ENCODE measurements at regions not wholly inside any gene's neighbourhood (a gene's known extent, or its start where the extent isn't known, plus 50 kb on each side); places are given as distances from the start of the nearest gene placed in this dataset.
"Not testable (repeated sequence)": the region's sequence is repeated elsewhere in the genome, so short reads cannot be mapped to it uniquely, and the experiment has no call there.

DNA sequence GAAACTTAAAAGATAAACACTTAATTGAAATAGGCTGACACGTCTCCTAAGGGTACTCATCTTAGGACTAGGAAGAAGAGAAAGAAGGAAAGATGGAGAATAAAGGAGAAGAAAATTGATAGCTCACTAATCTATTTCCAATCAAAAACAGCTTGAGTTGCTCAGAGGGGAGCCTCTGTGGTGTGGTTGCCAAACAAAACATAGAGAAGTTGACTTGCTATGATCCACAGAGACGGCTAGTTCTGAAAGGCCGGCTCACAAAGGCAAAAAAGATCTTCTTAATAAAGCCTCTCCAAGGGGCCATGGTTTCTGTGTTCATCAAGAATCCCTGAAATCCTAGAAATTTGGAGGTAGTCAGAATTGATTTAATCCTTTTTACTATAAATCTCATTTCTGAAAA is 644.1 kb downstream of the LMO4 start:
- no peak for DNase-seq

GRCh38 chr1:87973896-87974295 is 645.2 kb downstream of the LMO4 start:
- no peak for DNase-seq

DNA sequence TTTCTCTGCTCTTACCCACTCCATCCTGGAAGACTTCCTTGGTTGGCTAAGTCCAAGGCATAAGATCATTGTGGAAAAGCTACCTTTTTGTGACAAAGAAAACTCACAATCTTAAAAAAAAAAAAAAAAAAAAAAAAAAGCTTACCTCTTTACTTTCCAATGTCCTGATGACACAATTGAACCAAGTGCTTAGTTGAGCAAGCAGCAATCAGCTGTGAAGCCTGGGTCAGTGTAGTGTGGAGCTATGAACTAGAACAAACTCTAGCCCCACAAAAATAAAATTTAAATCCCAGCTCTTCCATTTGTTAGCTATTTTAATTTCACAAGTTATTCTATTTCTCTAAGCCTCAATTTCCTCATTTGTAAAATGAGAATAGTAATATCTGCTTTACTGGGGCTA is 647.6 kb downstream of the LMO4 start:
- DNase-seq = no peak

DNA sequence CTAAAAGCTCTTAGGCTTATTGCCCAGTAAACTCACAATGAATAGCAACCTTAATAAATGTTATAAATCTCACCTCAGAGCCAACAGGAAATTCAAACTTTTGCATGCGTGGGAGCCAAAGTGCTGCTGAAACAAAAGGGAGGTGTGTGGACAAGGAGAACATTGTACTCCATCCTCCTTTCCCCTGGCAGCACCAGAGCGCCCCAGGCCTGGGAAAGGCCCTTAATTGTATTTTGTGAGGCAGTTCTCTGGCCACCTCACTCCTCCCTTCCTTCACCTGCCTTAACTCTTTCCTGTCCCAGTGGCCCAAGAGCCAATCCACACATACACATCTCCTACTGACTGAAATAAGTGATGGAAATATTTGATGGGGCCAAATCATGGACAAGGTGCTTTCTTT is 648.5 kb downstream of the LMO4 start:
- DNase-seq = no peak

DNA sequence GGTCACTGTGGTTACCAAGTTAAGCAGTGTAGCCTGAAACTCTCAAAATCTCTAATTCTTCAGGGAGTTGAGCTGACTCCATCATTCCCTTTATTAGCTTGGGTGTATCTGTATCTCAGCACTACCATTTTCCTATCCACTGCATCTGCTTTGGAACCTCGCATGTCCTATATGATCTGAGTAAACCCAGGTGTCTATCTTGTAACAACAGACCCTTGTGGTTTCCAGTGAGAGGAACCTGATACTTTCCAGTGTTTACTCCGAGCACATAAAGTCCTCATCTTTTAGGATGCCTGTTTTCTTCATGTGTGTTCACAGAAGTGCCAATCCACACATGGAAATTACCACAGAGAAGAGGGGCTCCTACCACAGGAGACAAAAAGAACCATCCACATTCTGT is 650.4 kb downstream of the LMO4 start:
- no peak for DNase-seq

- DNase-seq = no peak
Observed at GRCh38 chr1:87980494-87980893, 651.8 kb downstream of the LMO4 start.

- DNase-seq = no peak
Observed at GRCh38 chr1:87981386-87981785, 652.7 kb downstream of the LMO4 start.

GRCh38 chr1:87981810-87982209 is 653.1 kb downstream of the LMO4 start:
- DNase-seq = no peak

GRCh38 chr1:87983841-87984240 is 655.2 kb downstream of the LMO4 start:
- no peak for DNase-seq

GRCh38 chr1:87985071-87985470 is 656.4 kb downstream of the LMO4 start:
- no peak for DNase-seq

DNA sequence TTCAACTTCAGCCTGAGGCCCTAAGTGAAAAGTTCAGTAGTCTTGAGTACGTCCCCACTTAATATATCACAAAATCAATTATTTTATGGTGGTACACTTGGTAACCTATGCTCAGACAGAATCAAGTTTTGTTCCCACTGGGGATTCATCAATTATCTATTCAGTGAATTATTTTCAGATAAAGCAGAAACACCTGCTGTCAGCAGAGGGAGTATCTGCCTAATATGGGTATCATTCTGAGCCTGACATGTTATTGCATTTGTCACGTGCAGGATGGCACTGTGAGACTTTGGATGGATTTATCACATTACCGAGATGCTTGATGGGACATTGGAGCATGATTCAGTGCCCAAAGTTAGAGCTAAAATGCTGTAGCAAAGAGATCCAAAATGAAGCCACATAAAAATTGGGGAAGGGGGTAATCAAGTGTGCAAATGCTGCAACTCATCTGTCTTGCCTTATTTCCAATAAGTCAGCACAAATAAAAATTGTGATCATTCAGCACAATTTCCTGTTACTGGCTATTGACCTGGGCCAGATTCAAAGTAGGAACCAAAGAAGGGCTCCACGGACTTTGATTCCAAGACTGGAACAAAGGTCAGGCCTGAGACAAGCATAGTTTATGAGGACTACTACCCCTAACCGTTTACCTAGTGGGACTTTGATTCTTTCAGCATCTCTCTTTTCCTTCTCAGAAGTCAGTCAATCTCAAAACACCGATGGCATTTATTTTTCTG is 657.6 kb downstream of the LMO4 start:
- DNase-seq = no peak

DNA sequence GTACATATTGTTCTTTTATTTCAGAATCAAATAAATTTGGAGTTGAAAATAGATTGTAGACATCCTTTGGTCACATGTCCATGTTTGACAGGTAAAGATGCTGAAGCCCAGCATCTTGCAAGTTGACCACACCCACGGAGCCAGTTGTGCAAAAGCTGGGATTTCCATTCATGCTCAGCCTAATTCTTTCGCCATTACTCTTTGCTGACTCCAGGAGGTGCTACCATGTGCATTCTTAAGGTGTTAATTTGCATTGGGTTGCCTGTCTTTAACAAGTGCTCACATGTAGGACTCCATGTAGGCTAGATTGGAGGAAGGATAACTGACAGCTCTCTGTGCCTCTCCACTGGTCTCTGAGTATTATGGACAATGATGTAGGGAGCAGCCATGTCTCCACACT is 660.7 kb downstream of the LMO4 start:
- DNase-seq = no peak

GRCh38 chr1:87992536-87992935 is 663.9 kb downstream of the LMO4 start:
- not testable (repeated sequence) for DNase-seq

DNA sequence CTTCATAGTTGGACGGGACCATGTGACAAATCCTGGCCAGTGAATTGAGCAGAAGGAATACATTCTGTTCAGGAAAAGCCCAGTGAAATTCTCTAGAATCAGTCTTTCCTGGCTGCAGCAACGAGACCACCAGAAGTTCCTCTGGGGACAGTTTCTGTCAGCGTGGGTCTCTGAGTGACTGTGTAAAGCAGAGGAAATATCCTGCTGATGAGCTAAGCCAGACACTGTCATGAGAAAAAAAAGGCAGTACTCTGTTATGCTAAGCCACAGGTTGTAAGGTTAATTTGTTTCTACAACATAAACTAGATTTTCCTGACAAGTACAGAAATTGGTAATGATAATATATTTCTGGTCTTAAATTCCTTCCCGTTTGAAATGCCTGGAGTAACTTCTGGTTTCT is 664.4 kb downstream of the LMO4 start:
- no peak for DNase-seq

DNA sequence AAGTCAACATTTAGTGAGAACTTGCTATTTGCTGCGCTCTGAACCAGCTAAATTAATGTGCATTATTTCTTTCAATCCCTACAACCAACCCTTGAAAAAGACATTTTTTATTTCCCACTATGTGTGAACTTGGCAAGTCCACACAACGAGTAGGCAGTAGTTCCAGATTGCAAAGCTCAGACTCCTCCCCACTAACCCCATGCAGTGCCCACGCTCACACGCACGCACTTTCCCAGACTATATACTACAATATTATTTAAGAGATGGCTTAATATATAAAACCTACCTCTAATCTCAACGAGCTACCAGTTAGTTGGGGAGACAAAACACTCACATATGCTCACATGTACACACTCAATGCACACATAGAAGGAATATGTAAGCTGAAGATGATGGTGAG is 671.2 kb downstream of the LMO4 start:
- DNase-seq = no peak

- no peak for DNase-seq
Observed at GRCh38 chr1:88001460-88001859, 672.8 kb downstream of the LMO4 start.

GRCh38 chr1:88003255-88003654 is 674.6 kb downstream of the LMO4 start:
- DNase-seq = no peak

GRCh38 chr1:88009916-88010315 is 674.2 kb upstream of the PKN2 start:
- no peak for DNase-seq

- DNase-seq = no peak
Observed at GRCh38 chr1:88013485-88013884, 670.6 kb upstream of the PKN2 start.

DNA sequence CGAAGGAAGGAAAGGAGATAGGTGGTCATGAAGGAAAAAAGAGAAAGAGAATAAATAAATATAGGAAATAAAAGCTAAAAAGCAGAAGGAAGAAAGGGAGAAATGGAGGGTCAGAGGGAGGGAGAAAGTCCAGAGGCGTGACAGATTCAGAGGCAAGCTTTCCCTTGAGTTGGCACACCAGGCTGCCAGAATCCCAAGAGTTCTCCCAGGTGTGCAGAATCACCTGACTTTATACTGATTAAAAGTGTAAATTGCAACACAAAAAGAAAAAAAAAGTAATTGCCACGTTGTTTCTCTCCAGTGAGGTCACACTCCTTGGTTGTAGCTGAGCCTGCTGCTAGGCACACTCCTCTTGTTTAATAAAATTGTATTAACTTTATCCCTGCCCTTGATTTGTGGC is 669.9 kb upstream of the PKN2 start:
- no peak for DNase-seq

DNA sequence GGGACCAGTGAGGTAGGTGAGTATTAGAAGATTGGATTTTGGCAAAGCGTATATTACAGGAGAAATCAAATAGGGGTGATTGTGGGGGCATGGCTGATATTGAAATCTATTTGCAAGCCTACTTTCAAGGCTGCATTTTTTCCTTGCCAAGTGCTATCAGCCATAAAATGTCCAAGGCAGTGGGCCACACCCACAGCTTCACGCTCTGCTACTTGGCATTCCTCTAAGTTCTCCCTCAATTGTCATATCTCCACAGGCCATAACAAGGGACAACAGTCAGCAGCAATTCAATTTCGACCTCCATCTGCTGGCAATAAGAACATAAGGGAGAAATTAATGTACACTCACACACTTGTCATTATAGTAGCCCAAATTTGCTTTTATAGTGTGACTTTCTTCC is 667.1 kb upstream of the PKN2 start:
- DNase-seq = no peak

DNA sequence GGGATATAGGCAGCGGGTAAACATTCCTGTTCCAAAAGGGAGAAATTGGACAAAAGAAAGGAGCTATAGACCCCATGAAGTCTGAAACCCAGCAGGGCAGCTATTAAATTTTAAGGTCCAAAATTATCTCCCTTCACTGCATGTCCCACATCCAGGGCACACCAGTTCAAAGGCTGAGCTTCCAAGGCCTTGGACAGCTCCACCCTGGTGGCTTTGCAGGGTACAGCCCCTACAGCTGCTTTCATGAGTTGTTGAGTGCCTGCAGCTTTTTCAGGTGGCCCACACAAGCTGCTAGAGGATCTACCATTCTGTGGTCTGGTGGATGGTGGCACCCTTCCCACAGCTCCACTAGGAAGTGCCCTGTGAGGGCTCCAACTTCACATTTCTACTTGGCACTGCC is 662.5 kb upstream of the PKN2 start:
- no peak for DNase-seq

DNA sequence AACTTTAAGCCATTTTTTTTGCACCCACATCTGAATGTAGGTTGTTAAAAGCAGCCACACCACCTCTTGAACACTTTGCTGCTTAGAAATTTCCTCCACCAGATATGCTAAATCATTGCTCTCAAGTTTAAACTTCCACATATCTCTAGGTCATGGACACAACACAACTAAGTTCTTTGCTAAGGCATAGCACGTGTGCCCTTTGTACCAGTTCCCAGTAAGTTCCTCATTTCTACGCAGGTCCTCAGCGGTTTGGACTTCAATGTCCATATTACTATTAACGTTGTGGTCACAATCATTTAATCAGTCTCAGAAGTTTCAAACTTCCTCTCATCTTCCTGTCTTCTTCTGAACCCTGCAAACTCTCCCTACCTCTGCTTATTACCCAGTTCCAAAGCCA is 661.6 kb upstream of the PKN2 start:
- no peak for DNase-seq

GRCh38 chr1:88029142-88029541 is 654.9 kb upstream of the PKN2 start:
- DNase-seq = no peak

- no peak for DNase-seq
Observed at GRCh38 chr1:88029899-88030298, 654.2 kb upstream of the PKN2 start.

GRCh38 chr1:88035578-88035977 is 648.5 kb upstream of the PKN2 start:
- DNase-seq = no peak
